GM23248 (cell line): ENCODE measurements at regions not wholly inside any gene's neighbourhood (a gene's known extent, or its start where the extent isn't known, plus 50 kb on each side); places are given as distances from the start of the nearest gene placed in this dataset.

Source experiments
- EZH2 ChIP-seq: fragments of 200-600 bp; sonication (generic); IDR thresholded peaks from 2 replicates; pipeline ENCODE4 v1.6.1; 2018; ENCODE audit warnings: antibody characterized with exemption, mild to moderate bottlenecking; ENCODE audit not compliant: insufficient read depth, poor library complexity, severe bottlenecking
- EZH2phosphoT487 ChIP-seq: fragments of 200-600 bp; sonication (generic); IDR thresholded peaks from 2 replicates; pipeline ENCODE4 v1.6.1; 2018; ENCODE audit warnings: antibody characterized with exemption, moderate library complexity, mild to moderate bottlenecking, low read depth; ENCODE audit not compliant: insufficient read depth

DNA sequence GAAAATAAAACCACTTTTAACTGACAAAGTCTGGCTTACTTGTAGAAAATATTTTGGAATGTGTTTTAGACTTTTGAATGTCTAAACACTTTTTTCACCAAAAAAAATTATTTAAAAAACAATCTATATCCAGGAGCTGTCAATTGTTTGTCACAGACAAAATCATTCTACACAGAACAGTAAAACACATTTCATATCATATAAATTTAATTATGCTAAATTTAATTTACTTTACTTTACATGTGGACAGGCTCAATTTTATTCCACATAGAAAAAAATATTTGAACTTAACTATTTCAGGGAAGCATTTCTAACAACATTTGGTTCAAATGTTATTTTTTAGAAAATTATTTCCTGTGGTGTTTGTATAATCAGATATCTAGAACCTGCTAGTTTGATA is 1417.0 kb downstream of the ZPLD1 start:
- TF ChIP-seq EZH2phosphoT487 (no peak), EZH2 (no peak)
